Mononuclear cell (primary cell): ENCODE measurements at regions not wholly inside any gene's neighbourhood (a gene's known extent, or its start where the extent isn't known, plus 50 kb on each side); places are given as distances from the start of the nearest gene placed in this dataset.

Experiments used
- H3K27me3 ChIP-seq: 2 replicates; pipeline ENCODE4 v1.6.0; 2011; ENCODE audit warnings: low read length, control low read depth; ENCODE audit not compliant: insufficient read depth
- H3K4me1 ChIP-seq: 2 replicates; pipeline ENCODE4 v1.5.1; 2011; ENCODE audit warnings: mild to moderate bottlenecking, low read length, control low read depth; ENCODE audit not compliant: insufficient read depth
- H3K4me3 ChIP-seq: 2 replicates; pipeline ENCODE4 v1.5.1; 2011; ENCODE audit warnings: mild to moderate bottlenecking, low read length, moderate library complexity
- H3K9me3 ChIP-seq: 2 replicates; pipeline ENCODE4 v1.5.1; 2011; ENCODE audit warnings: low read depth, mild to moderate bottlenecking, control low read depth, low read length

- Histone ChIP-seq H3K9me3 (no peaks in the 10 kb centered on the region), H3K4me3 (no peak overlapping the region), H3K27me3 (no peaks in the 10 kb centered on the region), H3K4me1 (no peaks in the 10 kb centered on the region)
Measured at GRCh38 chr1:29960876-29961275, 724.6 kb downstream of the PTPRU start.

- H3K4me1 ChIP-seq, result no peaks in the 10 kb centered on the region
Measured at GRCh38 chr1:29960156-29960755, 723.9 kb downstream of the PTPRU start.

GRCh38 chr1:29959356-29959755, 723.0 kb downstream of the PTPRU start:
- no peaks in the 10 kb centered on the region for H3K4me1 ChIP-seq
- H3K4me3 ChIP-seq, result no peak overlapping the region
- no peaks in the 10 kb centered on the region for H3K27me3 ChIP-seq
- no peaks in the 10 kb centered on the region for H3K9me3 ChIP-seq

More at GRCh38 chr1:29960156-29960755, 723.9 kb downstream of the PTPRU start:
- no peaks in the 10 kb centered on the region for H3K9me3 ChIP-seq
- H3K4me3 ChIP-seq, result no peak overlapping the region
- H3K27me3 ChIP-seq, result no peaks in the 10 kb centered on the region

GRCh38 chr1:29958271-29958670, 721.9 kb downstream of the PTPRU start:
- H3K4me3 ChIP-seq, result no peak overlapping the region
- H3K4me1 ChIP-seq, result no peaks in the 10 kb centered on the region
- no peaks in the 10 kb centered on the region for H3K27me3 ChIP-seq
- H3K9me3 ChIP-seq, result no peaks in the 10 kb centered on the region

- no peaks in the 10 kb centered on the region for H3K27me3 ChIP-seq
- H3K4me1 ChIP-seq, result no peaks in the 10 kb centered on the region
- H3K9me3 ChIP-seq, result no peaks in the 10 kb centered on the region
- no peak overlapping the region for H3K4me3 ChIP-seq
Measured at GRCh38 chr1:29956349-29957030, 720.2 kb downstream of the PTPRU start.

- H3K27me3 ChIP-seq, result no peaks in the 10 kb centered on the region
- no peak overlapping the region for H3K4me3 ChIP-seq
- no peaks in the 10 kb centered on the region for H3K4me1 ChIP-seq
- H3K9me3 ChIP-seq, result no peaks in the 10 kb centered on the region
Measured at GRCh38 chr1:29954591-29954990, 718.3 kb downstream of the PTPRU start.

GRCh38 chr1:29953961-29954360, 717.6 kb downstream of the PTPRU start:
- Histone ChIP-seq H3K4me1 (no peaks in the 10 kb centered on the region), H3K4me3 (no peak overlapping the region), H3K27me3 (no peaks in the 10 kb centered on the region), H3K9me3 (no peaks in the 10 kb centered on the region)

- H3K4me1 ChIP-seq, result no peaks in the 10 kb centered on the region
- H3K27me3 ChIP-seq, result no peaks in the 10 kb centered on the region
- H3K4me3 ChIP-seq, result no peak overlapping the region
- no peaks in the 10 kb centered on the region for H3K9me3 ChIP-seq
Measured at GRCh38 chr1:29949676-29950075, 713.4 kb downstream of the PTPRU start.

- no peaks in the 10 kb centered on the region for H3K9me3 ChIP-seq
- H3K4me3 ChIP-seq, result no peak overlapping the region
- no peaks in the 10 kb centered on the region for H3K27me3 ChIP-seq
- H3K4me1 ChIP-seq, result no peaks in the 10 kb centered on the region
Measured at GRCh38 chr1:29948581-29948980, 712.3 kb downstream of the PTPRU start.

GRCh38 chr1:29946057-29946456, 709.7 kb downstream of the PTPRU start:
- no peaks in the 10 kb centered on the region for H3K4me1 ChIP-seq
- no peaks in the 10 kb centered on the region for H3K27me3 ChIP-seq
- no peaks in the 10 kb centered on the region for H3K9me3 ChIP-seq
- H3K4me3 ChIP-seq, result no peak overlapping the region

GRCh38 chr1:29945426-29945825, 709.1 kb downstream of the PTPRU start:
- Histone ChIP-seq H3K9me3 (no peaks in the 10 kb centered on the region), H3K4me1 (no peaks in the 10 kb centered on the region), H3K4me3 (no peak overlapping the region), H3K27me3 (no peaks in the 10 kb centered on the region)

GRCh38 chr1:29944253-29944905, 708.1 kb downstream of the PTPRU start:
- Histone ChIP-seq H3K4me1 (no peaks in the 10 kb centered on the region), H3K9me3 (no peaks in the 10 kb centered on the region), H3K4me3 (no peak overlapping the region), H3K27me3 (no peaks in the 10 kb centered on the region)

GRCh38 chr1:29943034-29943433, 706.7 kb downstream of the PTPRU start:
- H3K9me3 ChIP-seq, result no peaks in the 10 kb centered on the region
- no peaks in the 10 kb centered on the region for H3K4me1 ChIP-seq
- H3K27me3 ChIP-seq, result no peaks in the 10 kb centered on the region
- H3K4me3 ChIP-seq, result no peak overlapping the region

GRCh38 chr1:29939079-29939478, 702.8 kb downstream of the PTPRU start:
- Histone ChIP-seq H3K27me3 (no peaks in the 10 kb centered on the region), H3K4me1 (no peaks in the 10 kb centered on the region), H3K4me3 (no peak overlapping the region), H3K9me3 (no peaks in the 10 kb centered on the region)

- Histone ChIP-seq H3K27me3 (no peaks in the 10 kb centered on the region), H3K4me3 (no peak overlapping the region), H3K4me1 (no peaks in the 10 kb centered on the region), H3K9me3 (no peaks in the 10 kb centered on the region)
Measured at GRCh38 chr1:29937356-29937755, 701.0 kb downstream of the PTPRU start.
